ENCODE measurements at regions not wholly inside any gene's neighbourhood (a gene's known extent, or its start where the extent isn't known, plus 50 kb on each side); places are given as distances from the start of the nearest gene placed in this dataset.

DNA sequence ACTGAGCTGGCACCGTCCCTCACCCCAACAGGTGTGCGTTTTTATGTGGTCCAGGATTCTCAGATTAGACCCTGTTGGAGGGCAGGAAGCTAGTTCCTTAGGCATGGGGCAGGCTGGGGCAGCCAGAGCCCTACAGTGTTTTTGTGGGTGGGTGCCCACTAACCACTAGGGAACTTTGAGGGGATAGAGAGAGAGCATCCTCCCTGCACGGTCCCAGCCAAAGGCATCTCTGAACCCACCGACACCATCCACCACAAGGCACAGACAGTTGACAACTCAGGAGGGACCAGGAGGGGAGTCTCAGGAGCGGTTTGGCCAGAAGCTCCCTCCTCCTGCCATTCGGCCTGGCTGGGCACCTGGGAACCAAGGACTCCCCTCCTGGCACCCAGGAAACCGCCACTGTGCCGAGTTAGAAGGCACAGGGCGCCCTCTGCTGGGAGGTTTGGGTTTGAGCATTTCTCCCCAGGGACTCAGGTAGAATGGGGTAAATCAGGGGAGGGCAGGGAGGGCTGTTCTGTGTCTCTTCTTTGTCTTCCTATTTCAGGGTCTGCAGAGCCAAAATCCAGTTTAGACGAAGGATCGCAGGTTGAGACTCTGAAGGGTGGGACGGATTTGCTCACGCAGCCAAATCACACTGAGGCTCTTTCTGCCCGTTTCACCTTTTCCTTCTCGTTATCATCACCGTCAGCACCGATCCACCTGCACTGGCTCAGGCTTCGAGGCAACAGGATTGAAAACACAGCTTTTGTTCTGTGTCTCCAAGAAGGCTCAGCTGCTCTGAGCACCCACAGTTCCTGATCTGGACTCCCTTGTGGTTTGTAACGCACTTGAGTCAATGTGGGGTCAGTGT is 84.8 kb upstream of the COL13A1 start:
- DNase-seq, result peak; percentile 83

GRCh38 chr10:69718951-69719350 is 82.8 kb upstream of the COL13A1 start:
- no peak for DNase-seq

DNA sequence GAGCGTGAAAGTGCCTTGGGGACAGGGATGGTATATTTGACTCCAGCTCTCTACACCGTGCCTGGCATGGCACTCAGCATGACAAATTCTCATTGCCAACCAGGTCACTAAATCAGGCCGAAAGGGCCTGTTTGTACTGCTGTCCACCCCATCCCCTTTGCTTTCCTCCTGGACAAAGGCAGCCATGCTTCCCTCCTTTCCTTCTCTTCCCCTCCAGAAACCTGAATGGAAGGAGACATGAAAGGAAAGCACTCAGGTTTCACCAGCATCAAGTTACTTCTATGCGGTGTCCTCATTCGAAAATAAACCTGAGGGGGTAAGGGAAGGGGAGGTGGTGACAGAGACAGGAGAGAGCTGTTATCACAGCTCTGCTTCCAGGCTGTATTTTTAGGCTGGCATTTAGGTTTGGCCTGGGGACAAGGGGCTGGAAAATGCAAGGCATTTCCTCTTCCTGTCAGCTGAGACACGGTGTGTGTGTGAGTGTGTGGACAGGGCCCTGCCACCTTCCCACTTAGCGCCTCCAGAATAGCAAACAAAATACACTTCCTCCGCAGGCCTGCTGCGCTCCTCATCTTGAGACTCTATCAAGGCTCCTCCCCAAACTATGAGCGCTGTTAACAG is 79.9 kb upstream of the COL13A1 start:
- no peak for DNase-seq

DNA sequence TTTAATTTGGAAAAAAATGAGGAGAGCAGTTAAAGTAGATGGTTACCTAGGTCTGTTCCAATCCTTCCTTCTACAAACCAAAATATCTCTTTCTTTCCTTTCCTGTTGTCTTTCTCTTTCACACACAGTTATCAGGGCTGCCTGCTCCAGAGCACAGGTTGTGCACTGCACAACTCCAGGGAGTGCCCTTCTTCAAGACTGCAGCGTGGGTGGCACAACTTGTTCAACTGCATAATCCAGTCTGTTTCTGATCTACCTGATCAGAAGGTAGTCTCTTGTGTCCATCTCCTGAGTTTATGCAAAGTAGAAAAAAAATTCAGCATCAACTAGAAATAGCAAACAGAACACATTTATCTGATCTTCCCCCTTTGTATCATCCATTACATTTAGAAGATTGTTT is 78.1 kb upstream of the COL13A1 start:
- no peak for DNase-seq

DNA sequence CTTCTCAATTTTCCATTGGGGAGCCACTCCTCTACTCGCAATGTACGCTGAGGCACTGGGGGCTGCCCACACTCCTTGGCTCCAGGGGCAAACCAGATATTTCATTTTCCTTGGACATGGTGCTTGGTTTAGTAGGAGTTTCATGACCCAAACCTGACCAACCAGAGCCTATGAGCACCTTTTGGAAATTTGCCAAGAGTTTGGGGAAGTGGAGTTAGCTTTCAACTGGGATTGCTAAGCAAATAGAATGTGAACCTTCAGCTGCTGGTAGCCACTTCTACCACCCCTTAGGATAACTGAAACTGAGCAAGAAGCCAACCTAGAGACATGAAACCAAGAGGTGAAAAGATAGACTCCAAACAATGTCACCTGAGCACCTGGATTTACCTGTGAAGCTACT is 74.9 kb upstream of the COL13A1 start:
- no peak for DNase-seq

- DNase-seq, result no peak
Observed at GRCh38 chr10:69728335-69728870, 73.3 kb upstream of the COL13A1 start.

GRCh38 chr10:69729326-69730048 is 72.2 kb upstream of the COL13A1 start:
- no peak for DNase-seq

- DNase-seq, result no peak
Observed at GRCh38 chr10:69730251-69731156, 71.2 kb upstream of the COL13A1 start.

GRCh38 chr10:69731184-69731583 is 70.5 kb upstream of the COL13A1 start:
- no peak for DNase-seq

- no peak for DNase-seq
Observed at GRCh38 chr10:69731698-69732097, 70.0 kb upstream of the COL13A1 start.

DNA sequence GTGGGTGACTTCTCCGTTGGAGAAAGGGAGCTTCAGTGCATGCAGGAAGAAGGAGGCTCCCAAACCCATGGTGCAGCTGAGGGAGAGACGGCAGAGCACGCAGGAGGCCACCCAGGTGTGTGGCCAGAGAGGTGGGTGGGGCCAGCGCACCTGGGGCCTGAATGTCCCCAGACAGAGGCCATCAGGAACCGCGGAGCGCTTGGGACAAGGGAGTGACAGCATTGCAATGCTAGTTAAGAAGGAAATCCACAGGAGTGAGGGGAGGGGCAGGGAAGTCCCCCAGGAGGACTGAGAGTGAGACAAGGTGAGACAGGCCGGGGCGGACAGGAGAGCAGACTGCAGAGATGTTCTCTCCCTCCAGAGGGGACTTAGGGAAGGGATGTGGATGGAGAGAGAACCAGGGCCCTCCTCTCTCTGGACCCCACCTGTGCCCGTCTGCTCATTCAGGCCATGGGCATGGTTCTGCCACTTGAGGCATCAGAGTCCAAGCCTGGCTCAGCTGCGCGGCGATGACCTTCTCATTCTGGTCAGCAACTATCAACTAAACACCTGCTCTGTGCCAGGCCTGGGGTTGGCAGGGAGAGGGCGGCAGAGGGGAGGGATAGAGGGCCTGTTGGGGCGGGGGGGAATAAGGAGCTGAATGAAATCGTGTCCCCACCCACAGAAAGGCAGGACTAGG is 69.4 kb upstream of the COL13A1 start:
- no peak for DNase-seq

- DNase-seq, result no peak
Observed at GRCh38 chr10:69732826-69733150, 68.9 kb upstream of the COL13A1 start.

DNA sequence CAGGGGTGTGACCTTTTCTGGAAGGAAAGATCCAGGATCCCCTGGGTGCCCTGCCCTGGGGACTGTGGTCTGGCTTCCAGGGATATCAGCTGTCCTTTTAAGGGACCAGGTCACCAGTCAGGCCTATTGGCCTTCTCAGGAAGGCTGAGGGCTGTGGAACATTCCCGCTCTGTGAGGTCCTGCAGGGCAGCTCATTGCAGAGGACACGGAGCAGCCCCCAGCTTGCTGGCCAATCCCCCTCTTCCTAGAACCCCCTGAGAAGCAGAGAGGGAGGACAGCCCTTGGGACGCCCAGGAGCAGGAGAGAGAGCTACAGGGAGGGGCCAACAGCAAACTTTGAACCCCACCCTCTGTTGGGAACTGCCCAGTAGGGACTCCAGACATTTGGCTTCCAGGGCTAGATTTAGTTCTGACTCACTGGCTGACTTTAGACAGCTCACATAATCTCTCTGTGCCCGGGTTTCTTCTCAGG is 67.9 kb upstream of the COL13A1 start:
- no peak for DNase-seq

GRCh38 chr10:69734416-69734796 is 67.3 kb upstream of the COL13A1 start:
- DNase-seq, result no peak

DNA sequence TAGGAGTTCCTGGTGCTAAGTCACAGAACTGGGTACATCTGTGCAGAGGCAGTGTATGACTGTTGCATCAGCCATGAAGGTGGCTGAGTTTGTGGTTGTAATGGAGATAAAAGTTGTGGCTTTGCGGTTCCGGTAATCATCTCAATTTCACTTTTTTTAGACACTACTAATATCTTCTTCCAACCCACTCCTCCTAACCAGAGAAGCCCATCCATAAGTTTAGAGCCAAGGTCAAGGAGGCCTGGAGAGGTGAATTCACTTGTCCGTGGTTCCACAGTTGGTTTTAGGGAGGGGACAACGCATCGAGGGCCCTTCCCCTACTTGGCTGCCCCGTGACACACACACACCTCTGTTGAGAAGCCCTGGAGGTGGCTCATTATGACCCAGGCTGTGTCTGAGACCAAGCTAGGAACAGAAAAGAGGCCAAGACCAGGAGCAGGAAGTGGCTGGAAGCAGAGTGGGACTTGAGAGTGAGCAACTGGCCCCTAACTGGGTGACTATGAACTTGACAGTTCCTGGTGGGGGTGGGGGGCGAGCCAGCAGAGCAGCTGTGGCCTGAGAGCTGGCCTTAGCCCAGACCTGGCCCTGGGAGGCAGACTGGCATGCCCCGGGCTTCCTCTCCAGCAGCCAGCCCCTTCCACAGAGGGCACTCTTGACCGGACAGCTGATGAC is 66.8 kb upstream of the COL13A1 start:
- no peak for DNase-seq

DNA sequence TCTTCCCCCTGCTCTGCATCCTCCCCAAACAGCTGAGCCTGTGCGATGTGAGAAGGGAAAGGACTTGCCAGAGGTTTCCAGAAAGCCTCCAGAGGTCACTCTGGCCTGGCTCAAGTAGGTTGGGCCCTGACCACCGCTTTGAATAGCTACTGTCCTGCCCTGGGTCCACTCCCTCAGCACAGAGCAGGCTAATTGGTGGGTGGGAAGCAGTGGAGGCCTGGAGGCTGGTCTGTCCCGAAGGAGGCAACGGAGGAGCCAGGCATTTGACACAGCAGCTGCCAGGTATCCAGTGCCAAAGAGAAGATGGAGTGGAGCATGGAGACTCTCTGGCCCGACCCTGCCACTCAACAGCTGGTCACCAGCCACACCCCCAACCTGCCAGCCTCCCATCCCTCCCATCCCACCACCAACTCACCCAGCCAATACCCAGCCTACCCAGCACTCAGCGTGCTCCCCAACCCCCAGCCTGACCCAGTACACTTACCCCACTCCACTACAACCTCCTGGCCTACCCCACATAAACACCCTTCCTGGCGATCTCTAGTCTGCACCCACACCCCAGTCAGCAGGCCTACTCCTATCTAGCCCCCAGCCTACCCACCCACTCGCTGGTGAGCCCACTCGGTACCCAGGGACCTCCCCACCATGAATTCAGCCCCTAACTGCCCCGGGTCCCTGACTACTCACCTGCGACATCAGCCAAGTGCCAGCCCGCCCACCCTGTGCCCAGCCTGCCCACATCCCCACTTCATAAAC is 64.6 kb upstream of the COL13A1 start:
- no peak for DNase-seq

GRCh38 chr10:69738071-69738470 is 63.6 kb upstream of the COL13A1 start:
- no peak for DNase-seq

DNA sequence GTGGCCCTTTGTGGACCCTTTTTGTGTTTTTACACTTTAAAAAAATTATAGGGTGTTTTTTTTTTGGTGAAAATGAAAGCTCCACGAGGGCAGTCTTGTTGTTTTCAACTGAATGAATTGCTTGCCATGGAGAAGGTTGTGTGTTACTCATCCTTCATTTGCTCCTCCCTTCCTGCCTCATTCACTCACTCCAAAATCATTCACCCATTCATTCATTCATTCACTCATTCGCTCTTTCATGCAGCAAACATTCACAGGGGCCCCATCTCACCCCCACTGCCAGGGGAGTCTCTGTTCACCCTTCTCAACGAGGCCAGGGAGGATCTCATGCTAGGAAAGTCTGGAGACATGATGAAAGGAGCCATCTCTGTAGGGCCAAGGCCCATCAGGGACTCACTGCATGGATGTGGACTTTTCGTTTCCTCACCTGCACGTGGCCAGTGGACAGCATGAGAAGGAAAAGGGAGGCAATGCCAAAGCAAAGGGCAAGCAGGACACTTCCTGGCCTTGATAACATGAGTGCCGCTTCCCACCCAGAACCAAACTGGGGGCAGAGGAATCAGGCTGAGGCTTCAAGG is 62.8 kb upstream of the COL13A1 start:
- DNase-seq, result no peak

- DNase-seq, result no peak
Observed at GRCh38 chr10:69739634-69740033, 62.1 kb upstream of the COL13A1 start.

- DNase-seq, result no peak
Observed at GRCh38 chr10:69740126-69740525, 61.6 kb upstream of the COL13A1 start.
